Osteoblast (primary cell): ENCODE measurements at regions not wholly inside any gene's neighbourhood (a gene's known extent, or its start where the extent isn't known, plus 50 kb on each side); places are given as distances from the start of the nearest gene placed in this dataset.

ENCODE experiments used
- DNase-seq: peaks from one replicate; pipeline ENCODE4 v3.0.0; 2011; ENCODE audit warnings: low spot score, mixed read lengths; ENCODE audit not compliant: insufficient read length; ENCODE audit errors: missing footprints
- H2AFZ ChIP-seq: 2 replicates; pipeline ENCODE4 v1.6.0; 2011; ENCODE audit warnings: mild to moderate bottlenecking, low read length
- H3K27ac ChIP-seq: 2 replicates; pipeline ENCODE4 v1.5.1; 2011; ENCODE audit warnings: mild to moderate bottlenecking, low read depth, low read length, moderate library complexity
- H3K27me3 ChIP-seq: 2 replicates; pipeline ENCODE4 v1.6.0; 2012; ENCODE audit warnings: mild to moderate bottlenecking, control low read depth, inconsistent platforms, low read length, moderate library complexity; ENCODE audit not compliant: insufficient read depth
- H3K36me3 ChIP-seq: 2 replicates; pipeline ENCODE4 v1.5.1; 2011; ENCODE audit warnings: mild to moderate bottlenecking, low read length, control low read depth, moderate library complexity; ENCODE audit not compliant: insufficient read depth
- H3K4me1 ChIP-seq: 2 replicates; pipeline ENCODE4 v1.5.1; 2011; ENCODE audit warnings: mild to moderate bottlenecking, low read length, control low read depth, moderate library complexity; ENCODE audit not compliant: insufficient read depth
- H3K4me2 ChIP-seq: 2 replicates; pipeline ENCODE4 v1.6.0; 2011; ENCODE audit warnings: mild to moderate bottlenecking, low read length; ENCODE audit not compliant: insufficient read depth
- H3K4me3 ChIP-seq: fragments of 200-600 bp; sonication (generic); 3 replicates; pipeline ENCODE4 v1.5.1; 2012; ENCODE audit warnings: mild to moderate bottlenecking, low read length, inconsistent platforms; ENCODE audit not compliant: insufficient read depth
- H3K79me2 ChIP-seq: 2 replicates; pipeline ENCODE4 v1.6.0; 2012; ENCODE audit warnings: mild to moderate bottlenecking, low read length, control low read depth, inconsistent platforms; ENCODE audit not compliant: insufficient read depth
- H3K9me3 ChIP-seq: 2 replicates; pipeline ENCODE4 v1.5.1; 2011; ENCODE audit warnings: low read depth, low read length, control low read depth
- H4K20me1 ChIP-seq: 2 replicates; pipeline ENCODE4 v1.6.0; 2012; ENCODE audit warnings: mild to moderate bottlenecking, low read length, control low read depth; ENCODE audit not compliant: insufficient read depth
- TF ChIP-seq, protein P1 (sequence below): IDR thresholded peaks from 2 replicates; pipeline ENCODE4 v1.5.1; 2011; ENCODE audit warnings: mild to moderate bottlenecking, low read depth, low read length, moderate library complexity; ENCODE audit errors: extremely low read depth

DNA sequence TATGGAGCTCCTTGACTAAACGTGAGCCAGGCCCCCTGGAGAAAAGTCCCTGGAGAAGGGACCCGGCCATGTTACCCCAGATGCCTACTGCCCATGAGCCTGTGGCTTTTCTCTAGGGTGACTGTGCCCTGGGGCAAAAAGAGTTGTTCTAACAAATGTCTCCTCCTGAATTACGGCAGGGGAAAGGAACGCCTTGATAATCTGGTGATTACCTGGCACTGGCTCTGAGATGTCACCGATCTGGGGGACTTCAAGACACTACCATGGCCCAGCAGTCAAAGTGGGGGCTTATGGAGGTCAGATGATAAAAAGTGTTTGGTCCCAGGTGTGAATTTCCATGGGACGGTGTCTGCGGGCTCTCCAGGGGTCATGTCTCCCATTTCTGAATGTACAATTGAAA lies 140.7 kb downstream of the KLF13 start:
- no peaks in the 10 kb centered on the region for H3K9me3 ChIP-seq
- peaks cover 14% of the 10 kb centered on the region for H3K4me1 ChIP-seq
- H3K27me3 ChIP-seq, result peaks cover 26% of the 10 kb centered on the region
- TF ChIP-seq, protein P1, sequence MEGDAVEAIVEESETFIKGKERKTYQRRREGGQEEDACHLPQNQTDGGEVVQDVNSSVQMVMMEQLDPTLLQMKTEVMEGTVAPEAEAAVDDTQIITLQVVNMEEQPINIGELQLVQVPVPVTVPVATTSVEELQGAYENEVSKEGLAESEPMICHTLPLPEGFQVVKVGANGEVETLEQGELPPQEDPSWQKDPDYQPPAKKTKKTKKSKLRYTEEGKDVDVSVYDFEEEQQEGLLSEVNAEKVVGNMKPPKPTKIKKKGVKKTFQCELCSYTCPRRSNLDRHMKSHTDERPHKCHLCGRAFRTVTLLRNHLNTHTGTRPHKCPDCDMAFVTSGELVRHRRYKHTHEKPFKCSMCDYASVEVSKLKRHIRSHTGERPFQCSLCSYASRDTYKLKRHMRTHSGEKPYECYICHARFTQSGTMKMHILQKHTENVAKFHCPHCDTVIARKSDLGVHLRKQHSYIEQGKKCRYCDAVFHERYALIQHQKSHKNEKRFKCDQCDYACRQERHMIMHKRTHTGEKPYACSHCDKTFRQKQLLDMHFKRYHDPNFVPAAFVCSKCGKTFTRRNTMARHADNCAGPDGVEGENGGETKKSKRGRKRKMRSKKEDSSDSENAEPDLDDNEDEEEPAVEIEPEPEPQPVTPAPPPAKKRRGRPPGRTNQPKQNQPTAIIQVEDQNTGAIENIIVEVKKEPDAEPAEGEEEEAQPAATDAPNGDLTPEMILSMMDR, result no peak
- DNase-seq, result no peak
- no peak overlapping the region for H3K4me3 ChIP-seq
- no peaks in the 10 kb centered on the region for H3K79me2 ChIP-seq
- H4K20me1 ChIP-seq, result no peaks in the 10 kb centered on the region
- no peak overlapping the region for H3K4me2 ChIP-seq
- H2AFZ ChIP-seq, result no peak overlapping the region
- no peaks in the 10 kb centered on the region for H3K36me3 ChIP-seq
- H3K27ac ChIP-seq, result no peak overlapping the region

DNA sequence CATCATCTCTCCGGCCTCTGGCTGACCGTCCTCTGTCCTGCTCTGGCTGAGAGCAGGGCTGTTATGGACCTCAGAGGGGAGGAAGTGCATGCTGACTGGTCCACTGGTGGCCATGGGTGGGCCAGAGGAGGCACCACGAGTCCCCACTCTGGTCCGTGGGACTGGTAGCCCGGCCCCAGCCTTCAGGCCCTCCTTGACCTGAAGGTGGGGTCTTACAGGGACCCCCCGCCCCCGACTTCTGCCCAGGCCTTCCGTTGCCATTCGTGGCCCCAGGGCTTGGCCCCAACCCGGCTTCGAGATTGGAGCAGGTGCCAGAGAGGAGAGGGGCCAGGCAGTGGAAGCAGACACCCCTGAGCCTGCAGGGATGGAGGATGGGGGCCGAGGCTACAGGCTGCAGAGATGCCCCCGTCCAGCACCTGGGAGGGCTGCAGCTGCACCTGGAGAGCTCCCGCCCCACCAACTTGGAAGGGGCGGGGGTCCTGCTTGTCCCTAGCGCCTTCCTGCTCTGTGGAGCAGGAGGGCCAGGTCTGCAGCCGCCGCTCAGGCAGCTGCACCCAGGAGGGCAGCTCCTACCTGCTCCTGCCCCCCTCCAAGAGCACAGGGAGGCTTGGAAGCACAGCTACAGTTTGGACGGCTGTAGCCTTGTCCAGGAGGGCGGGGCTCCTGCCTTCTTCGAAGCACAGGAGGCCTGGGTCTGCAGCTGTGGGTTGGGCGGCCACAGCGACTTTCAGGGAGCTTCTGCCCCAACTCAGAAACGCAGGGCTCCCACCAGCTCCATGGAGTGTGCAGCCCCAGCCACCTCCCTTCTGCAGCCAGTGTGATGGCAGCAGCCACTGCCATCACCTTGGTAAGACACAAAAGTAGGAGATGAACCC lies 142.5 kb downstream of the KLF13 start:
- H4K20me1 ChIP-seq, result no peaks in the 10 kb centered on the region
- DNase-seq, result no peak
- H3K4me1 ChIP-seq, result peaks cover 27% of the 10 kb centered on the region
- no peaks in the 10 kb centered on the region for H3K9me3 ChIP-seq
- no peak overlapping the region for H3K4me2 ChIP-seq
- no peak overlapping the region for H2AFZ ChIP-seq
- no peak overlapping the region for H3K4me3 ChIP-seq
- H3K27ac ChIP-seq, result no peak overlapping the region
- TF ChIP-seq, protein P1, result no peak
- no peaks in the 10 kb centered on the region for H3K36me3 ChIP-seq
- H3K79me2 ChIP-seq, result no peaks in the 10 kb centered on the region
- H3K27me3 ChIP-seq, result peaks cover 21% of the 10 kb centered on the region

DNA sequence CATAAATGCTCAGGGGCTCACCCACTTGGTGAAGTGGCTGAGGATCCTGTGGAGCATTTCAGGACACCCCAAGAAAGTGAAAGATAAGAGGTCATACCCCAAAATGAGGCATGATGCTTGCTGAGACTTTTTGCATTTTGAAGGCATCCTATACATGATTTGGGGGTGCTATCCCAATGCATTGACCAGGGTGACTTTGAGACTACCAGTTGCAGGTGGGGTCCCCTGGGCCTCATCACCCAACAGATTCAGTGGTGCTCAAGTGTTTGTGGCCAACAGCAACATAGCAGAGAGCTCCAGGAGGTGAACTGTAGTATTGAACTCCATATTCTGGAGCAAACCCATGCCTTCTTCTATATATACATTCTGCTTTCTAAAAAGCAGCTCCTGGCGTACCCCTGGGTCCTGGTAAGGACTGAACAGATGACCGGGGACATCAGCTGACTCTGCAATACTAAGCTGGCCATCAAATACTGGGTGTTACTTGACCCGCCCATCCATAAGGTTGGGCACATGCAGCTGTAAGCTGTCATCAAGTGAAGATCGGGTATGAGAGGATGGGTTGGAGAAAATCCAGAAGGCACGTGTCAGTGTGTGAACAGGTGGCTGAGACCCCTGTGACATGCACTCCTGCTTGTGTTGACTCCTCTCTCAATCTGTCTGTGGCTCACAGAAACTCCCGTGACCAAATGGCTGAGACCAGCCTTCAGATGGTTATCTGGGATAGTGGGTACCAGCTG lies 143.3 kb downstream of the KLF13 start:
- no peak for DNase-seq
- H3K27ac ChIP-seq, result no peak overlapping the region
- no peaks in the 10 kb centered on the region for H3K9me3 ChIP-seq
- peaks cover 27% of the 10 kb centered on the region for H3K4me1 ChIP-seq
- H3K4me3 ChIP-seq, result no peak overlapping the region
- no peaks in the 10 kb centered on the region for H3K79me2 ChIP-seq
- TF ChIP-seq, protein P1, result no peak
- H4K20me1 ChIP-seq, result no peaks in the 10 kb centered on the region
- H2AFZ ChIP-seq, result no peak overlapping the region
- H3K36me3 ChIP-seq, result no peaks in the 10 kb centered on the region
- H3K27me3 ChIP-seq, result peaks cover 14% of the 10 kb centered on the region
- no peak overlapping the region for H3K4me2 ChIP-seq

DNA sequence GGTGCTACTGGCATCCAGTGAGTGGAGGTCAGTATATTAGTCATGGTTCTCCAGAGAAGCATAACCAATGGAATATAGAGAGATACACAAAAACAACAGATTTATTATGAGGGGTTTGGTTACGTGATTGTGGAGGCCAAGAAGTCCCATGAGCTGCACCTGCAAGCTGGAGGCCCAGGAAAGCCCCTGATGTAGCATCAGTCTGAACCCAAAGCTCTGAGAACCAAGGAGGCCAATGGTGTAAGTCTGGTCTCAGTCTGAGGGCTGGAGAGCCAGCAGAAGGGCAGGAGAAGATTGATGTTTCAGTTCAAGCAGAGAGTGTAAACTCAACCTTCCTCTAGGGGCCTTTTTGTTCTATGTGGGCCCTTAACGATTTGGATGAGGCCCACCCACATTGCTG lies 144.1 kb downstream of the KLF13 start:
- no peaks in the 10 kb centered on the region for H3K9me3 ChIP-seq
- TF ChIP-seq, protein P1, result no peak
- H3K4me2 ChIP-seq, result no peak overlapping the region
- no peaks in the 10 kb centered on the region for H3K79me2 ChIP-seq
- no peak overlapping the region for H3K27ac ChIP-seq
- no peak overlapping the region for H3K4me3 ChIP-seq
- H2AFZ ChIP-seq, result no peak overlapping the region
- no peak for DNase-seq
- H3K4me1 ChIP-seq, result peaks cover 27% of the 10 kb centered on the region
- H3K27me3 ChIP-seq, result peaks cover 14% of the 10 kb centered on the region
- no peaks in the 10 kb centered on the region for H4K20me1 ChIP-seq
- no peaks in the 10 kb centered on the region for H3K36me3 ChIP-seq
